ENCODE measurements at regions not wholly inside any gene's neighbourhood (a gene's known extent, or its start where the extent isn't known, plus 50 kb on each side); places are given as distances from the start of the nearest gene placed in this dataset.
"Not testable (repeated sequence)": the region's sequence is repeated elsewhere in the genome, so short reads cannot be mapped to it uniquely, and the experiment has no call there.

DNA sequence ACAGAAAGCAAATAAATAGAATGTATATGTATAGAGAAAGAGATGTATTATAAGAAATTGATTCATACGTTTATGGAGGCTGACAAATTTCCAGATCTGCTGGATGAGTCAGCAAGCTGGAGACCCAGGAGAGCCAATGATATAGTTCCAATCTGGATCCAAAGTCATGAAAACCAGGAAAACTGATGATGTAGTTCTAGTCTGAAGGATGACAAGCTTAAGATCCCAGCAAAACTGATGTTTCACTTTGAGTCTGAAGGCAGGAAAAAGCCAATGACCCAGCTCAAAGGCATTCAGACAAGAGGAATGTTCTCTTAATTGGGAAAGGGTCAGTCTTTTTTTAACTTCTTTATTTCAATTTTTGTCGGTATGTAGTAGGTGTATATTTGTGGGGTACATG lies 102.6 kb downstream of the LHFPL1 start:
- no peak for DNase-seq (ENCODE audit: low read depth)

DNA sequence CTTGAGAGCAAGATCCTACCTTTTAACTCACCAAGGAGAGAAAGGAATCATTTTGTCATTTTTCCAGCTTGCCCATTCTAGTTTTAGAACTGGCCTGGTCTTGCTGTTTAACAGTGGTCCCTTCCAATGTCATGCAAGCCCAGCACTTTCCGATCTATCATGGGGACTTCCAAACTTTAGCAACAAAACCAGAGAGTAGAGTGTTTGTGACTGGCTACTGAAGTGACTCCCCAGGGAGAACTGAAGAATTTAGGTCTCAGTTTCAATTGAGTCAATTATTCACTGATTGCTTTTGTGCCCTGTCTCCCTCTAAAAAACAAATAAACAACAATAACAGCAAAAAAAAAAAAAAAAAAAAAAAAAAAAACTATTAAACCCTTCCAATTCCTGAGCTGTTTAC lies 108.3 kb downstream of the LHFPL1 start:
- DNase-seq (ENCODE audit: low read depth) = no peak

DNA sequence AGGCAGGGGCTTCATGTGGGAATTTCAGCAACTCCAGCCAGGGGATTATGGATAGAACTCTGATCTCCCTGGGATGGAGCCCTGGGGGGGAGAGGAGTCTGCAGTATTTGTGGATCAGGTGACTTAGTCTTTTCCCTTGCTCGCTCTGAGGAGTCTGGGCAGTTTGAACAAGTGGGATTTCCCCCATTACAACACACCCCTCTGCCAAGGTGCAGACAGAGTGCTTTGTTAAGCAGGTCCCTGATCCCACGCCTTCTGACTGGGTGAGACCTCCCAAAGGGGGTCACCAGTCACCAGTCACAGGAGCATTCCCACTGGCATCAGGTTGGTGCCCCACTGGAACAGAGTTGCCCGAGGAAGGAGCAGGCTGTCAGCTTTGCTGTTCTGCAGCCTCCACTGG lies 123.9 kb downstream of the LHFPL1 start:
- no peak for DNase-seq (ENCODE audit: low read depth)

- DNase-seq (ENCODE audit: low read depth) = no peak
These were observed 134.7 kb downstream of the LHFPL1 start for GRCh38 chrX:112545051-112545450.

GRCh38 chrX:112536544-112536943 lies 143.2 kb downstream of the LHFPL1 start:
- DNase-seq (ENCODE audit: low read depth) = no peak

GRCh38 chrX:112527903-112528302 lies 151.8 kb downstream of the LHFPL1 start:
- DNase-seq (ENCODE audit: low read depth) = no peak

DNA sequence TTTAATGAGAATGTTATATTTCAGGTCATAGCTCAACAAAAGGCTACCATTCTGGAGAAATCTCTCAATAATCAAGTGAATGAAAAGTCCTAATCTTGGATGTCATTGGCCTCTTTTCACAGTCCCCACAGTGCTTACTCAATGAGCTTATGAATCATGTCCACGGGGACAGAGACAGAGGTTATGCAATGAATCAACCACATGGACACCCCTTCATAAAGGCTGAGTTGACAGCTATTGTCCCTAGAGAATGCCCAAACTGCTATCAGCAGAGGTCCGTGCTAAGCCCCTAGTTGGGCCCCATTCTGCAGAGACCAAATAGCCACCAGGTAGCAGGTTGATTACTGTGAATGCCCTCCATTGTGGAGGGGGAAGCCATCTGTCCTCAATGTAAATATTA lies 158.1 kb downstream of the LHFPL1 start:
- no peak for DNase-seq (ENCODE audit: low read depth)

GRCh38 chrX:112520124-112520523 lies 159.6 kb downstream of the LHFPL1 start:
- DNase-seq (ENCODE audit: low read depth) = no peak

GRCh38 chrX:112513154-112513553 lies 166.6 kb downstream of the LHFPL1 start:
- DNase-seq (ENCODE audit: low read depth) = no peak

DNA sequence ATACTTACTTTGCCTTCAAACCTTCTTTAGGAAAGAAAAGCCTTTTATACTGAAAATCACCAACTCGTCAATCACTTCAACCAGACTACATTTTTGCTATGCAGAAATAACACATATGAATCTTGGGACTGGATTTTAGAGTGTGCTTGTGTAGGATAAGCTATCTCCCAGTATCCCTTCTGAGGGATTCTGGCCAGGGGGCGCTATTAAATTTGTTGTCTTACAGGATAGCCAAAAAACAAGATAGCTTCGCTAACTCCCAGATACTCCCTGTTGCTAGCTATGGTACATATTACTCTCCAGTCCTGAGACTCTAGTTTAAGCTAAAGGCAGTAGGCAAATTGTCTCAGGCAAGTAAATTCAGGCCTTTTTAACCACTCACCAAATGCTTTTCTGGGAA lies 167.2 kb downstream of the LHFPL1 start:
- no peak for DNase-seq (ENCODE audit: low read depth)

DNA sequence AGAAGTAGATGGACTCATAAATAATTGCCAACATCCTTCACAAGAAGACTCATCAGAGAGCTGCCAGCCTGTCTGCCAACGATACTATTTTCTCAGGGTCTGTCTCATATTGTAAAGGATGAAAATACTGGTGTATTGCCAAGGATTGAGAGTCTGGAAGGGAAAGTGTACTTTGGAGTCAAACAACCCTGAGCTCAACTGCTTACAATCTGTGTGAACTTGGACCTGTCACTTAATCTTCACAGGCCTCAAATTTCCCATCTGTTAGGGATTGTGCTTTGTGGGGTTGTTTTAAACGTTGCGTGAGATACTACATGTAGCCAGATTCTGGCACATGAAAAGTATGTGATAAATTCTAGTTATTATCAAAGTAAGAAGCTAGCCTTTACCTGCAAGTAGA lies 169.1 kb downstream of the LHFPL1 start:
- no peak for DNase-seq (ENCODE audit: low read depth)

DNA sequence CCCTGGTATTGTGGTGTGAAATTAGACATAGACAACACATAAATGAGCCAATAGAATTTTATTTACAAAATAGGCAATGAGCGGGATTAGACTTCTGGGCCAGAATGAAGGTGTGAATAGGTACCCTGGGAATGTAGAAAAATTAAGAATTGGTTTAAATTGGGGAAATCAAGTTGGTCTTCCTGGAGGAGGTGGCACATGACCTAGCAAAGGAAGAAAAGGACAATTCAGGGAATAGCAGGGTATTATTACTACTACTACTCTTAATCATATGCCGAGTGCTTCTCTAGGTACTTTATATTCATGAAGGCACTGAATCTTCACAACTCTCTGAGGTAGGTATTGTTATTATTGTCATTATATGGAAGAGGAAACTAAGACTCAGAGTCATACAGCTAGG lies 202.1 kb downstream of the LHFPL1 start:
- no peak for DNase-seq (ENCODE audit: low read depth)

DNA sequence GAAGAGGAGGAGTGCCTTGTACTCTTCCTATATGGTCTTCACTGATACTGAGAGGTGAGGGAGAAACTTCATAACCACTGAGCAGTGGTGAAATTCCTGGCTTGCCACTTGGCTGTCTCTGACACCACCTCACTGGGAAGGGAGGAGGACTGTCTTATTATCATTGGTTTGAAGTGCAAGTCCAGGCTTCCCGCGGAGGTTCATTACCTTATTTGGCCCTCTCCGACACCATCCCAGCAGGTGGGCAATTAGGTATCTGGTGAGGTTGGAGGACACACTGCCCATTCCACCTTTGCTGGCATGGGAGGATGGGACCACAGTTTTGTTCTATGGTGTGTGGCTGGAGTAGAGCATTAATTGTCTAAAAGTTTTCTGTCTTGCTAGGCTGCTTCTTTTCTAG lies 206.1 kb downstream of the LHFPL1 start:
- no peak for DNase-seq (ENCODE audit: low read depth)

GRCh38 chrX:112470551-112470950 lies 209.2 kb downstream of the LHFPL1 start:
- DNase-seq (ENCODE audit: low read depth) = no peak

DNA sequence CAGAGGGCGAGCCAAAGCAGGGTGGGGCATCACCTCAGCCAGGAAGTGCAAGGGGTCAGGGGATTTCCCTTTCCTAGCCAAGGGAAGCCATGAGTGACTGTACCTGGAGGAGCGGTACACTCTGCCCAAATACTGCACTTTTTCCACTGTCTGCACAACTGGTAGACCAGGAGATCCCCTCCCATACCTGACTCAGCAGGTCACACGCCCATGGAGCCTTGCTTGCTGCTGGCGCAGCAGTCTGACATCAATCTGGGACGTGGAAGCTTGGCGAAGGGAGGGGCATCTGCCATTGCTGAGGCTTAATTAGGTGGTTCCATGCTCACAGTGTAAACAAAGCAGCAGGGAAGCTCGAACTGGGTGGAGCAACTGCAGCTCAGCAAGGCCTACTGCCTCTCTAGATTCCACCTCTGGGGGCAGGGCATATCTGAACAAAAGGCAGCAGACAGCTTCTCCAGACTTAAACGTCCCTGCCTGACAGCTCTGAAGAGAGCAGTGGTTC lies 217.7 kb downstream of the LHFPL1 start:
- not testable (repeated sequence) for DNase-seq (ENCODE audit: low read depth)

- DNase-seq (ENCODE audit: low read depth) = no peak
These were observed 221.9 kb downstream of the LHFPL1 start for GRCh38 chrX:112457788-112458187.

DNA sequence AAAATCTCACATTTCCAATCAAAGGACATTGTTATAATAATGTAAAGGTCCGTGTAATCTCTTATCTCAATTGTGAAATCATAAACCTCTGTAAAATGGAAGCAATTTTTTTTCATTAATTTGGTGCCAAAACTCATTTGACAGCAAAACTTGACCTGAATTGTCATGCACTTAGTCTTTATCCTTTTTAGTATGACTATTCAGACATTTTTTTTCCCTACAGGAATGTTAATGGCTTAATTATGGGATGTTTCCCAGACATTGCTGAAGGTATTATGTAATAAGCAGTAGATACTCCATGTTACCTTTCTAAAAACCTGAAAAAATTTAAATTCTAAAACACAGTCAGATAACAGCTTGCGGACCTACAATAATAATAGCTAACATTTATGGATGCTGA lies 228.9 kb downstream of the LHFPL1 start:
- DNase-seq (ENCODE audit: low read depth) = no peak

GRCh38 chrX:112440277-112440676 lies 239.5 kb downstream of the LHFPL1 start:
- no peak for DNase-seq (ENCODE audit: low read depth)

DNA sequence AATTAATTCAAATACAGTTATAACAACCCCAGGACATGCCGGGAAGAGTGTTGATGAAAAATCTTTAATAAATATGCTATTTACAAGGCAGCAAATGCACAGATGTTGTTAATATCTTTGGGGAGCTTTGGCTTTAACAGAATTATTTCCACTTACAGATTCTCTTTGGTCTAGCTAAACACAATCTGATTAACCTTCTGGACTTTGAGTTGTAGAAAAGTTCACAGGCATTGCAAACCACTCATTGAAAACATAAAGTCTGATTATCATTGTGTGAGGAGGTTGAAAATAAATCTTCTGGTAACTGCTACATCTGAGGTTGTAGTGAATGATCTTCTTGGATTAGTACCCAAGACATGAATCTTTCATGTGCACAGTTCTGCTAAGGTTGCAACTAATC lies 255.6 kb downstream of the LHFPL1 start:
- DNase-seq (ENCODE audit: low read depth) = no peak

DNA sequence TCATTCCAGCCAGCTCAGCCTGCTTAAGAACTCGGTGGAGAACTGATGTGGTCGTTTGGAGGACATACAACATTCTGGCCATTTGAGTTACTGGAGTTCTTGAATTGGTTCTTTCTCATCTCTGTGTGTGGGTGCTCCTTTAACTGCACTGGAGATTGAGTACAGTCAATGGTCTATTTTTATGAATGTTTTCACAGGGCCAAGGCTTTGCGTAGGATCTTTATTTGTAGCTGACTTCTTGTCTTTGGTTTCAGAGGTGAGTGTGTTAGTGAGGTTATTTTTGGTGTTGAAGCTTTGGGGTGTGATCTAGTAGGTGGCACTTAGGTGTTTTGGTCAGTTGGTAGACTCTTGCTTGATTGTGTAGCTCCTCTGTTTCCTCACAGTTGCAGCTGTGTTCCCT lies 288.4 kb downstream of the LHFPL1 start:
- no peak for DNase-seq (ENCODE audit: low read depth)

DNA sequence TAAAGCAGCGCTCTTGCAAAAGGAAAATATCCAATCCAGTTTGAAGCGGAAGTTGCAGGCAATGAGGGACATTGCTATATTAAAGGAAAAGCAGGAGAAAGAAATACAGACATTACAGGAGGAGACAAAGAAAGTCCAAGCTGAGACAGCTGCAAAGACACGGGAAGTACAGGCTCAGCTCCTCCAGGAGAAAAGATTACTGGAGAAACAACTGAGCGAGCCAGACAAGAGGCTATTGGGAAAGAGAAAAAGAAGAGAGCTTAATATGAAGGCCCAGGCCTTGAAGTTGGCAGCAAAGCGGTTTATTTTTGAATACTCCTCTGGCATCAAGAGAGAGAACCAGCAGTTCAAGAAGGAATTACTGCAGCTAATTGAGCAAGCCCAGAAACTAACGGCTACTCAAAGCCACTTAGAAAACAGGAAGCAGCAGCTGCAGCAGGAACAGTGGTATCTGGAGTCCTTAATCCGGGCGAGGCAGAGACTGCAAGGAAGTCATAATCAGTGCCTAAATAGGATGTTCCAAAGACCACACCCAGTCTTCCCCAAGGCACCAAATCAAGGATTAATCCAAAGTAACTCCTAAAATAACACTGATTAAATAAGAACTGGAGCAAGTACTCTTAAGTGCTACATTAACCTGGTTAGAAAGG lies 298.0 kb downstream of the LHFPL1 start:
- not testable (repeated sequence) for DNase-seq (ENCODE audit: low read depth)

DNA sequence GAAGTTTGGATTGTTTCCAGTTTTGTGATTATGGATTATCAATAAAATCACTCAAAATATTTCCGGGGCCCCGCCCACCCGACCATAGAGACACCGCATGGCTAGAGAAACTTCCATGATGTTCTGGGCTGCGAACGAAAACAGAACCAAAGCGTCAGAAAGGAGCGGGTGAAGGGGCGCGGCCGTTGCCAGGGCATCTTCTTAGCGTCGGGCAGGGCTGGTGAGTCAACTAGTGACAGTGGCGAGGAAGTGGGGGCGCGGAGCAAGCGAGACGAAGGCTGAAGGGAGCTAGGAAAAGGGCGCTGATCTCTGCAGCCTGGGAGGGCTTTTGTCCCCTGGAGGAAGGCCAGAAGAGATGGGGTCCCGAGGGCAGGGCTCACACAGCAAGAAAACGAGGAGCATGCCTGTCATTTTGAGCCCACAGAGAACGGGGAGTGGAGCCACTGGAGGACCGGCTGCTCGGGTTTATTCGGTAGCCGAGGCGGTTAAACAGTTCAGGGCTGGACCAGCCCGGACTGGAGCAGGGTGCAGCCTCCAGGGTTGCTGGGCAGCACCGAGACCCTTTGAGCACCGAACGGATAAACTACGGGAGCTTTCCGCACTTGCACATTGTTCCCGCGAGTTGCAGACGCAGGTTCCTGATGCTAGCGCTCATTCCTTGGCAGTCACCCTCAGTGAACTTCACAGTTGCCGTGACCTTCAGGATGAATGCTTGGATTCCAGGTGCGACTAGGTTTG lies 298.1 kb upstream of the TRPC5 start:
- DNase-seq (ENCODE audit: low read depth) = no peak

DNA sequence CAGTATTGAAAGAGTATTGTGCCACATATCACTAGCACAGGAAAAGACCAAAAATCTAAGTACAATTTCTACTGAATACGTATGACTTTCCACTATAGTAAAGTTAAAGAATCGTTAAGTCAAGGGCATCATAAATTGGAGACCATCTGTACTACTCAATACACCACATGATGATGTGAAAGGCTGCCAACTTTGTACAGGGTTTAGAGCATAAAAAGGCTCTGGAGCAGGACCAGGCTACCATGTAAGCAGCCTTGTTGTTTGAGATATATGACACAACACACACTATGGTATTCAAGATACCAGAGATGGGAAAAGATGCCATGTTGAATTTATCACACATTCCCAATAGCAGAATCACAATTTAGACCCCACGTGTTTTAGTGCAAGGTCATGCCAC lies 294.9 kb upstream of the TRPC5 start:
- DNase-seq (ENCODE audit: low read depth) = no peak

DNA sequence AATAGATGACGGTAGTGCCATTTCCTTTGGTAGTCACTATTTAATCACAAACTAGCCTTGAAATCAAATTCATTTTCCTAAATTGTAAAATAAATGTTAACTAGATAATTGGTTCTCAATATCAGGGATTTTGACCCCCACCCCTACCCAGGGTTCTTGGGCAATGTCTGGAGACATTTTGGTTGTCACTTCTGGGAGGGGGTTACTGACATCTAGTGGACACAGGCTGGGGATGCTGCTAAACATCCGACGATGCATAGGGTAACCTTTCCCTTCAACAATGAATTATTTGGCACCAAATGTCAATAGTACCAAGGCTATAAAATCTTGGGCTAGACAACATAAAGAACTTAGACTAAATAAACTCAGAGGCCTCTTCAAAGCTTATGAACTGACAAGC lies 285.8 kb upstream of the TRPC5 start:
- no peak for DNase-seq (ENCODE audit: low read depth)
